ENCODE measurements at regions not wholly inside any gene's neighbourhood (a gene's known extent, or its start where the extent isn't known, plus 50 kb on each side); places are given as distances from the start of the nearest gene placed in this dataset.

DNA sequence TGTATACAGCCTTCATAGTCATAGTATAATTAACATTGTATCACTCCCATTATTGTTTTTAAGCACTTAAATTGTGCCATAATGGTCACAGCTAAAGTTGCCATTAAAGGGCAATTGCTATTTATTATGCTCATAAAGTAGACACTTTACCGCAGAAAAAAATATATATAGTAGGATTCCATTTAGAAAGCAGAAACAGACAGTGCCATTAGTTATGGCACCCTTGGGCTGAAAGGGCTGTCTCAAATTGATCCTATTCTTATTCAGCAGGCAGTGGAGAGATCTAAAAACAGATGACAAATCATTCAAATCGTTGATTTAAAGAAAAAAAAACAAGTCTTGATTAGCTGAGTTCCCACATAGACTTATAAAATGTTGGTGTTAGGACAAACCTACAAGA lies 514.2 kb upstream of the ROBO2 start:
- no peak for TF ChIP-seq POLR2A (IDR thresholded peaks at IDR 0.05)
- TF ChIP-seq, protein P1, sequence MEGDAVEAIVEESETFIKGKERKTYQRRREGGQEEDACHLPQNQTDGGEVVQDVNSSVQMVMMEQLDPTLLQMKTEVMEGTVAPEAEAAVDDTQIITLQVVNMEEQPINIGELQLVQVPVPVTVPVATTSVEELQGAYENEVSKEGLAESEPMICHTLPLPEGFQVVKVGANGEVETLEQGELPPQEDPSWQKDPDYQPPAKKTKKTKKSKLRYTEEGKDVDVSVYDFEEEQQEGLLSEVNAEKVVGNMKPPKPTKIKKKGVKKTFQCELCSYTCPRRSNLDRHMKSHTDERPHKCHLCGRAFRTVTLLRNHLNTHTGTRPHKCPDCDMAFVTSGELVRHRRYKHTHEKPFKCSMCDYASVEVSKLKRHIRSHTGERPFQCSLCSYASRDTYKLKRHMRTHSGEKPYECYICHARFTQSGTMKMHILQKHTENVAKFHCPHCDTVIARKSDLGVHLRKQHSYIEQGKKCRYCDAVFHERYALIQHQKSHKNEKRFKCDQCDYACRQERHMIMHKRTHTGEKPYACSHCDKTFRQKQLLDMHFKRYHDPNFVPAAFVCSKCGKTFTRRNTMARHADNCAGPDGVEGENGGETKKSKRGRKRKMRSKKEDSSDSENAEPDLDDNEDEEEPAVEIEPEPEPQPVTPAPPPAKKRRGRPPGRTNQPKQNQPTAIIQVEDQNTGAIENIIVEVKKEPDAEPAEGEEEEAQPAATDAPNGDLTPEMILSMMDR (IDR thresholded peaks at IDR 0.05), result no peak

All from lower leg skin (tissue), 3 donors.